ENCODE measurements at regions not wholly inside any gene's neighbourhood (a gene's known extent, or its start where the extent isn't known, plus 50 kb on each side); places are given as distances from the start of the nearest gene placed in this dataset.

GRCh38 chr4:57287687-57288604 is 177.8 kb upstream of the IGFBP7 start:
- H3K27ac ChIP-seq: no peak overlapping the region
- TF ChIP-seq CTCF (conservative IDR thresholded peaks at IDR 0.05): no peak
- TF ChIP-seq ZFX (IDR thresholded peaks at IDR 0.05): no peak

- no peak overlapping the region for H3K27ac ChIP-seq
- TF ChIP-seq ZFX (IDR thresholded peaks at IDR 0.05) (no peak), CTCF (conservative IDR thresholded peaks at IDR 0.05) (no peak)
These were observed 172.7 kb upstream of the IGFBP7 start for GRCh38 chr4:57282933-57283310.

- TF ChIP-seq ZFX (IDR thresholded peaks at IDR 0.05) (no peak), CTCF (conservative IDR thresholded peaks at IDR 0.05) (no peak)
- H3K27ac ChIP-seq: no peak overlapping the region
These were observed 170.3 kb upstream of the IGFBP7 start for GRCh38 chr4:57280481-57280880.

GRCh38 chr4:57278780-57279179 is 168.6 kb upstream of the IGFBP7 start:
- no peak overlapping the region for H3K27ac ChIP-seq
- TF ChIP-seq ZFX (IDR thresholded peaks at IDR 0.05) (no peak), CTCF (conservative IDR thresholded peaks at IDR 0.05) (no peak)

GRCh38 chr4:57274082-57274481 is 163.9 kb upstream of the IGFBP7 start:
- no peak overlapping the region for H3K27ac ChIP-seq
- TF ChIP-seq CTCF (conservative IDR thresholded peaks at IDR 0.05) (no peak), ZFX (IDR thresholded peaks at IDR 0.05) (no peak)

- TF ChIP-seq ZFX (IDR thresholded peaks at IDR 0.05): no peak
- H3K27ac ChIP-seq: no peak overlapping the region
These were observed 160.2 kb upstream of the IGFBP7 start for GRCh38 chr4:57270346-57270745.

GRCh38 chr4:57265831-57266582 is 155.8 kb upstream of the IGFBP7 start:
- TF ChIP-seq ZFX (IDR thresholded peaks at IDR 0.05) (no peak), CTCF (conservative IDR thresholded peaks at IDR 0.05) (no peak)
- no peak overlapping the region for H3K27ac ChIP-seq
